ENCODE measurements at regions not wholly inside any gene's neighbourhood (a gene's known extent, or its start where the extent isn't known, plus 50 kb on each side); places are given as distances from the start of the nearest gene placed in this dataset.

- no peak overlapping the region for H3K4me3 ChIP-seq (ENCODE audit: control insufficient read depth in 2 of 3, extremely low read depth in 1 of 3, insufficient read depth in 2 of 3, low read depth in 1 of 3, low read length in 3 of 3)
- no peak for TF ChIP-seq EZH2 (IDR thresholded peaks at IDR 0.05; ENCODE audit: low read length)
- TF ChIP-seq CTCF (optimal IDR thresholded peaks at IDR 0.05 in 1 of 3, IDR thresholded peaks at IDR 0.05 in 1 of 3, conservative IDR thresholded peaks at IDR 0.05 in 1 of 3; ENCODE audit: extremely low read depth in 1 of 3, insufficient read depth in 2 of 3, low read length in 3 of 3), result no peak
- no peaks in the 10 kb centered on the region for H3K27me3 ChIP-seq (ENCODE audit: control insufficient read depth, extremely low read depth, insufficient read depth, low read length)
- H4K20me1 ChIP-seq (ENCODE audit: control insufficient read depth, extremely low read depth, insufficient read depth, low read length), result no peaks in the 10 kb centered on the region
- no peaks in the 10 kb centered on the region for H3K79me2 ChIP-seq (ENCODE audit: control insufficient read depth, insufficient read depth, low read length)
- no peak overlapping the region for H3K4me2 ChIP-seq (ENCODE audit: control insufficient read depth, extremely low read depth, insufficient read depth, low read depth, low read length)
- DNase-seq (ENCODE audit: low read depth, low spot score) (no peak), FAIRE-seq (no peak)
- H2AFZ ChIP-seq (ENCODE audit: control insufficient read depth, low read length), result no peak overlapping the region
- no peaks in the 10 kb centered on the region for H3K36me3 ChIP-seq (ENCODE audit: control insufficient read depth in 2 of 2, extremely low read depth in 1 of 2, insufficient read depth in 2 of 2, low read length in 2 of 2)
- no peaks in the 10 kb centered on the region for H3K4me1 ChIP-seq (ENCODE audit: control insufficient read depth, extremely low read depth, insufficient read depth, low read length)
- dilution Hi-C loops (cut with MboI; ENCODE audit: extremely low pct_ligation_motif_present, low sequenced_read_pairs), result no loop called here
- H3K9me1 ChIP-seq (ENCODE audit: control insufficient read depth, extremely low read depth, insufficient read depth, low read length), result no peaks in the 10 kb centered on the region
- no peak overlapping the region for H3K9ac ChIP-seq (ENCODE audit: control insufficient read depth, extremely low read depth, insufficient read depth, low read length)
- H3K27ac ChIP-seq (ENCODE audit: control insufficient read depth, insufficient read depth, low read length), result no peak overlapping the region
- H3K9me3 ChIP-seq (ENCODE audit: control insufficient read depth, low read depth, low read length), result no peaks in the 10 kb centered on the region
These were observed 256.0 kb downstream of the C1D start for GRCh38 chr2:67806816-67807215.

GRCh38 chr2:67808112-67808511, 254.7 kb downstream of the C1D start:
- Histone ChIP-seq H3K27ac (ENCODE audit: control insufficient read depth, insufficient read depth, low read length) (no peak overlapping the region), H3K4me1 (ENCODE audit: control insufficient read depth, extremely low read depth, insufficient read depth, low read length) (no peaks in the 10 kb centered on the region), H3K9me1 (ENCODE audit: control insufficient read depth, extremely low read depth, insufficient read depth, low read length) (no peaks in the 10 kb centered on the region), H3K9ac (ENCODE audit: control insufficient read depth, extremely low read depth, insufficient read depth, low read length) (no peak overlapping the region), H3K27me3 (ENCODE audit: control insufficient read depth, extremely low read depth, insufficient read depth, low read length) (no peaks in the 10 kb centered on the region), H3K9me3 (ENCODE audit: control insufficient read depth, low read depth, low read length) (no peaks in the 10 kb centered on the region), H3K4me2 (ENCODE audit: control insufficient read depth, extremely low read depth, insufficient read depth, low read depth, low read length) (no peak overlapping the region), H3K4me3 (ENCODE audit: control insufficient read depth in 2 of 3, extremely low read depth in 1 of 3, insufficient read depth in 2 of 3, low read depth in 1 of 3, low read length in 3 of 3) (no peak overlapping the region), H3K79me2 (ENCODE audit: control insufficient read depth, insufficient read depth, low read length) (no peaks in the 10 kb centered on the region), H2AFZ (ENCODE audit: control insufficient read depth, low read length) (no peak overlapping the region), H3K36me3 (ENCODE audit: control insufficient read depth in 2 of 2, extremely low read depth in 1 of 2, insufficient read depth in 2 of 2, low read length in 2 of 2) (no peaks in the 10 kb centered on the region), H4K20me1 (ENCODE audit: control insufficient read depth, extremely low read depth, insufficient read depth, low read length) (no peaks in the 10 kb centered on the region)
- TF ChIP-seq CTCF (optimal IDR thresholded peaks at IDR 0.05 in 1 of 3, IDR thresholded peaks at IDR 0.05 in 1 of 3, conservative IDR thresholded peaks at IDR 0.05 in 1 of 3; ENCODE audit: extremely low read depth in 1 of 3, insufficient read depth in 2 of 3, low read length in 3 of 3) (no peak), EZH2 (IDR thresholded peaks at IDR 0.05; ENCODE audit: low read length) (no peak)
- DNase-seq (ENCODE audit: low read depth, low spot score), result no peak
- FAIRE-seq, result no peak
- dilution Hi-C loops (cut with MboI; ENCODE audit: extremely low pct_ligation_motif_present, low sequenced_read_pairs), result no loop called here
